ENCODE measurements at regions not wholly inside any gene's neighbourhood (a gene's known extent, or its start where the extent isn't known, plus 50 kb on each side); places are given as distances from the start of the nearest gene placed in this dataset.

GRCh38 chr1:232447125-232447524 is 182.8 kb downstream of the SIPA1L2 start:
- ATAC-seq (no peak), FAIRE-seq (no peak), DNase-seq (ENCODE audit: extremely low read depth in 1 of 4, low spot score in 3 of 4) (no peak)
- H3K4me2 ChIP-seq (ENCODE audit: insufficient read depth, low read length) = no peak overlapping the region
- H2AFZ ChIP-seq (ENCODE audit: low read depth, low read length) = no peak overlapping the region
- WGBS (ENCODE audit: insufficient coverage, low coverage, missing lambda C conversion rate) = 0% methylated on average over 2 of the region's 2 CpGs
- H4K20me1 ChIP-seq (replicated peaks; ENCODE audit: control insufficient read depth, insufficient read depth, low read length) = no peaks in the 10 kb centered on the region
- no peaks in the 10 kb centered on the region for H3K9me1 ChIP-seq (ENCODE audit: control insufficient read depth, insufficient read depth, low read length)
- no peaks in the 10 kb centered on the region for H3K9me3 ChIP-seq (replicated peaks; ENCODE audit: control insufficient read depth, insufficient read depth, low read depth, low read length)
- no peaks in the 10 kb centered on the region for H3K79me2 ChIP-seq (ENCODE audit: control insufficient read depth, insufficient read depth, low read length)
- in situ Hi-C loops (cut with MboI) = no loop called here
- H3K27ac ChIP-seq (ENCODE audit: extremely low read depth, low read depth, low read length) = no peak overlapping the region
- H3K27me3 ChIP-seq (ENCODE audit: control insufficient read depth in 2 of 2, insufficient read depth in 2 of 2, low read length in 2 of 2) = peaks cover 0 to 4% of the 10 kb centered on the region in 2 experiments; a peak in 1 of 5 replicates
- no peaks in the 10 kb centered on the region for H3K36me3 ChIP-seq (ENCODE audit: control insufficient read depth, insufficient read depth, low read length)
- H3K4me1 ChIP-seq (replicated peaks in 1 of 2; ENCODE audit: control insufficient read depth in 2 of 2, insufficient read depth in 2 of 2, low read length in 2 of 2) = no peaks in the 10 kb centered on the region
- TF ChIP-seq SAFB2 (IDR thresholded peaks at IDR 0.05; ENCODE audit: borderline replicate concordance, low read depth, low read length, severe bottlenecking) (no peak), ATF3 (IDR thresholded peaks at IDR 0.05) (no peak), ATF3 (CRISPR knock-in tag; conservative IDR thresholded peaks at IDR 0.05) (no peak), HDGF (IDR thresholded peaks at IDR 0.05) (no peak), BCOR (IDR thresholded peaks at IDR 0.05) (no peak)
- no TSS peak for BruUV-seq (replicated peaks)
- ChIA-PET POLR2A (no interaction called here), CTCF (ENCODE audit: low intra/inter-chr PET ratio) (no interaction called here)
- no peak overlapping the region for H3K9ac ChIP-seq (ENCODE audit: insufficient read depth in 1 of 2, low read depth in 2 of 2, low read length in 2 of 2)
- intact Hi-C loops (cut with micrococcal nuclease) = no loop called here
- no peak overlapping the region for H3K4me3 ChIP-seq

Measured in K562 (cell line).